NB4 (cell line): ENCODE measurements at regions not wholly inside any gene's neighbourhood (a gene's known extent, or its start where the extent isn't known, plus 50 kb on each side); places are given as distances from the start of the nearest gene placed in this dataset.

Experiments used
- MYC ChIP-seq: IDR thresholded peaks from 2 replicates; pipeline ENCODE4 v1.6.1; 2011; ENCODE audit warnings: low read depth, low read length
- POLR2A ChIP-seq: IDR thresholded peaks from 2 replicates; pipeline ENCODE4 v1.6.1; 2011; ENCODE audit warnings: mild to moderate bottlenecking; ENCODE audit not compliant: insufficient read length; ENCODE audit errors: extremely low read depth
- TF ChIP-seq, protein P1 (sequence below): IDR thresholded peaks from one replicate; pipeline ENCODE4 v1.5.1; 2012; ENCODE audit warnings: low read depth, low read length
- TF ChIP-seq, protein P2 (sequence below): IDR thresholded peaks from 2 replicates; pipeline ENCODE4 v1.6.1; 2011; ENCODE audit warnings: low read depth, low read length

DNA sequence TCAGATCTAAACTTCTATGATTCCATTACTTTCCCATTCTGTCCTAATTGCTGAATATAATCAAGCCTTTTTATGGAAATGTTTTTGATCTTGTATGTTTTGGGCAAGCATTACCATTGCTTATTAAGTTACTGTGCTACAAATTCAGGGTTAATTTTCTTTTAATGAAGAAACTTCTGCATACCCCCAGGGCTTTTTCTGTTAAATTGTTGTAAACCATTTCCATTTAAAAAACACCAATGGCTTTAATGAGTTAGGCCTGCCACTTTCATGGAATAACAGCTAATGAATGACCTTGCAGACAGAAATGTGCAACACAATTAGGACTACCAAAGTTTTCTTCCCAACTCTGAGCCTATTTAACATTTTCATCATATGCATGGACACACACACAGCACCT is 150.0 kb downstream of the DIPK2A start:
- TF ChIP-seq, protein P1, sequence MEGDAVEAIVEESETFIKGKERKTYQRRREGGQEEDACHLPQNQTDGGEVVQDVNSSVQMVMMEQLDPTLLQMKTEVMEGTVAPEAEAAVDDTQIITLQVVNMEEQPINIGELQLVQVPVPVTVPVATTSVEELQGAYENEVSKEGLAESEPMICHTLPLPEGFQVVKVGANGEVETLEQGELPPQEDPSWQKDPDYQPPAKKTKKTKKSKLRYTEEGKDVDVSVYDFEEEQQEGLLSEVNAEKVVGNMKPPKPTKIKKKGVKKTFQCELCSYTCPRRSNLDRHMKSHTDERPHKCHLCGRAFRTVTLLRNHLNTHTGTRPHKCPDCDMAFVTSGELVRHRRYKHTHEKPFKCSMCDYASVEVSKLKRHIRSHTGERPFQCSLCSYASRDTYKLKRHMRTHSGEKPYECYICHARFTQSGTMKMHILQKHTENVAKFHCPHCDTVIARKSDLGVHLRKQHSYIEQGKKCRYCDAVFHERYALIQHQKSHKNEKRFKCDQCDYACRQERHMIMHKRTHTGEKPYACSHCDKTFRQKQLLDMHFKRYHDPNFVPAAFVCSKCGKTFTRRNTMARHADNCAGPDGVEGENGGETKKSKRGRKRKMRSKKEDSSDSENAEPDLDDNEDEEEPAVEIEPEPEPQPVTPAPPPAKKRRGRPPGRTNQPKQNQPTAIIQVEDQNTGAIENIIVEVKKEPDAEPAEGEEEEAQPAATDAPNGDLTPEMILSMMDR, result no peak
- TF ChIP-seq POLR2A (no peak), MYC (no peak)
- TF ChIP-seq, protein P2, sequence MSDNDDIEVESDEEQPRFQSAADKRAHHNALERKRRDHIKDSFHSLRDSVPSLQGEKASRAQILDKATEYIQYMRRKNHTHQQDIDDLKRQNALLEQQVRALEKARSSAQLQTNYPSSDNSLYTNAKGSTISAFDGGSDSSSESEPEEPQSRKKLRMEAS, result no peak
